GM12891 (cell line): ENCODE measurements at regions not wholly inside any gene's neighbourhood (a gene's known extent, or its start where the extent isn't known, plus 50 kb on each side); places are given as distances from the start of the nearest gene placed in this dataset.

Experiments used
- POLR2A ChIP-seq: IDR thresholded peaks from 2 replicates; pipeline ENCODE4 v1.6.1; 2011; ENCODE audit warnings: low read depth, low read length, control low read depth
- POLR2AphosphoS5 ChIP-seq: IDR thresholded peaks from 2 replicates; pipeline ENCODE4 v1.6.1; 2011; ENCODE audit warnings: low read depth, low read length, control low read depth

- TF ChIP-seq POLR2A: no peak
- no peak for TF ChIP-seq POLR2AphosphoS5
Measured at GRCh38 chr17:69822314-69822875, 252.6 kb upstream of the KCNJ16 start.
